Prostate gland (tissue), 2 donors: ENCODE measurements at regions not wholly inside any gene's neighbourhood (a gene's known extent, or its start where the extent isn't known, plus 50 kb on each side); places are given as distances from the start of the nearest gene placed in this dataset.

Source experiments
- POLR2A ChIP-seq: fragments of 450-650 bp; IDR thresholded peaks from one replicate; pipeline ENCODE4 v1.6.1; 2016; ENCODE audit warnings: antibody characterized with exemption, mild to moderate bottlenecking
- POLR2AphosphoS5 ChIP-seq: sonication (generic); formaldehyde crosslinking; IDR thresholded peaks from one replicate; pipeline ENCODE4 v1.6.1; 2017; ENCODE audit warnings: antibody characterized with exemption
- TF ChIP-seq, protein P1 (sequence below), 4 experiments: fragments of 200-600 bp in 2 of 4; fragments of 450-650 bp in 2 of 4; sonication (generic) in 2 of 4; IDR thresholded peaks; 1 replicate in 3 of 4; 2 replicates in 1 of 4; pipeline ENCODE4 v1.5.1; 2016 to 2019; ENCODE audit warnings: antibody characterized with exemption in 4 of 4, mild to moderate bottlenecking in 2 of 4, moderate library complexity in 2 of 4

DNA sequence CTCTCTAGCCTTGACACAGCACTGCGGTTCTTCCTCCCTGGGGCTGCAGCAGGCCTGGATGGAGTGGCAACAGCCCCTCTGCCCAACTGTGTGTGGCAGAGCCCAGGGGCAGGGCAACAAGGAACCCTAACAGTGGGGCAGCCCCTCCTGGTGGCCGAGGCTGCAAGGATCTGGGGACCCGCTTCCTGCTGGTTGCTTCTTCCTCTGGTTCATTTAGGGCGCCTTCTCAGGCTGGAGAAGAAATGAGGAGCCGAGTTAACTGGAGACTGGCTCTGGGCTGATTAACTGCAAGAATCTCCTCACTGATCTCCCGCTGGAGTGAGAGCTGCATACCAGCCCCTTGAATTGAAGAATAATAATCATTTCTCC is 80.1 kb upstream of the EMX2 start:
- TF ChIP-seq, protein P1, sequence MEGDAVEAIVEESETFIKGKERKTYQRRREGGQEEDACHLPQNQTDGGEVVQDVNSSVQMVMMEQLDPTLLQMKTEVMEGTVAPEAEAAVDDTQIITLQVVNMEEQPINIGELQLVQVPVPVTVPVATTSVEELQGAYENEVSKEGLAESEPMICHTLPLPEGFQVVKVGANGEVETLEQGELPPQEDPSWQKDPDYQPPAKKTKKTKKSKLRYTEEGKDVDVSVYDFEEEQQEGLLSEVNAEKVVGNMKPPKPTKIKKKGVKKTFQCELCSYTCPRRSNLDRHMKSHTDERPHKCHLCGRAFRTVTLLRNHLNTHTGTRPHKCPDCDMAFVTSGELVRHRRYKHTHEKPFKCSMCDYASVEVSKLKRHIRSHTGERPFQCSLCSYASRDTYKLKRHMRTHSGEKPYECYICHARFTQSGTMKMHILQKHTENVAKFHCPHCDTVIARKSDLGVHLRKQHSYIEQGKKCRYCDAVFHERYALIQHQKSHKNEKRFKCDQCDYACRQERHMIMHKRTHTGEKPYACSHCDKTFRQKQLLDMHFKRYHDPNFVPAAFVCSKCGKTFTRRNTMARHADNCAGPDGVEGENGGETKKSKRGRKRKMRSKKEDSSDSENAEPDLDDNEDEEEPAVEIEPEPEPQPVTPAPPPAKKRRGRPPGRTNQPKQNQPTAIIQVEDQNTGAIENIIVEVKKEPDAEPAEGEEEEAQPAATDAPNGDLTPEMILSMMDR (IDR thresholded peaks at IDR 0.05), result peak in 1 of 4 experiments; percentile 43
- TF ChIP-seq POLR2A (no peak), POLR2AphosphoS5 (no peak)
